Activated T-helper 1 cell treated with anti-CD3 and anti-CD28 coated beads, Interleukin-12 subunit alpha, Interleukin-12 subunit beta, Interleukin-2, Interleukin-4 antibody, amounts not matched to agents 30 ng/mL and 10 ng/mL and 1 ng/mL, durations not matched to agents 14 hours and 24 hours and 36 hours (primary cell): ENCODE measurements at regions not wholly inside any gene's neighbourhood (a gene's known extent, or its start where the extent isn't known, plus 50 kb on each side); places are given as distances from the start of the nearest gene placed in this dataset.
"Not testable (repeated sequence)": the region's sequence is repeated elsewhere in the genome, so short reads cannot be mapped to it uniquely, and the experiment has no call there.

Source experiments
- DNase-seq: peaks from one replicate; pipeline ENCODE4 v3.0.0; 2021; ENCODE audit warnings: low spot score
- H3K27ac Mint-ChIP-seq: one replicate; pipeline ENCODE4 v1.8.0; 2021; ENCODE audit warnings: mild to moderate bottlenecking, mixed read lengths
- H3K27me3 Mint-ChIP-seq: one replicate; pipeline ENCODE4 v1.8.0; 2022; ENCODE audit warnings: mild to moderate bottlenecking, moderate library complexity, mixed read lengths; ENCODE audit not compliant: insufficient read depth
- H3K36me3 Mint-ChIP-seq: one replicate; pipeline ENCODE4 v1.8.0; 2021; ENCODE audit warnings: low read depth, mixed read lengths
- H3K4me1 Mint-ChIP-seq: one replicate; pipeline ENCODE4 v1.8.0; 2021; ENCODE audit warnings: low read depth, mixed read lengths
- H3K4me3 Mint-ChIP-seq: one replicate; pipeline ENCODE4 v1.8.0; 2021; ENCODE audit warnings: mild to moderate bottlenecking, moderate library complexity, mixed read lengths
- H3K9me3 Mint-ChIP-seq: one replicate; pipeline ENCODE4 v1.8.0; 2021; ENCODE audit warnings: mixed read lengths
- intact Hi-C: fragments of 100-400 bp; cut with micrococcal nuclease; formaldehyde crosslinking; loops from one replicate; pipeline ENCODE4 v1.15.1; 2024

DNA sequence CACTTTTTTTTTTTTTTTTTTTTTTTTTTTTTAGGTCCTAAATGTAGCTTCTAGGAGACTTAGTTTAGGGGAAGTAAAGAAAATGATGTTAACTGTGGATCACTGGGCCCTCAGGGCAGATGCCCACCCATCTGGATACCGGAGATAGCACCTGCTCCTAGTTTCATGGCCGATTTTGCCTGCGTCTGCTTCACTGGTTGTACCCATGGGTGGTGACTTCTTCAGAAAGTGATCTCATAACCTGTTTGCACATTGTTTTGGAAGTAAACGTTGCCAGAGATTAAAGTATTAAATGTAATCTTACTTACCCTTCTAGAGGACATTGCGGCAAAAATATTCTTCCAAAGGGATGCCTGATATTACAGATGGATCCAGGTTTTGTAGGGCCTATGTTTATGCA lies 79.8 kb upstream of the SGK1 start:
- H3K9me3 Mint-ChIP-seq, result no peaks in the 10 kb centered on the region
- H3K4me1 Mint-ChIP-seq, result peaks cover 21% of the 10 kb centered on the region
- intact Hi-C loops, result loop anchor here (1.0 to 2.0 kb wide), 3 partner anchors 19 to 109 kb away; no protein-coding TSS in a partner anchor
- no peak for DNase-seq
- no peaks in the 10 kb centered on the region for H3K27me3 Mint-ChIP-seq
- H3K36me3 Mint-ChIP-seq, result no peaks in the 10 kb centered on the region
- H3K27ac Mint-ChIP-seq, result no peak overlapping the region
- no peak overlapping the region for H3K4me3 Mint-ChIP-seq

- DNase-seq, result no peak
- no peaks in the 10 kb centered on the region for H3K36me3 Mint-ChIP-seq
- no peak overlapping the region for H3K27ac Mint-ChIP-seq
- peaks cover 14% of the 10 kb centered on the region for H3K4me1 Mint-ChIP-seq
- intact Hi-C loops, result no loop called here
- H3K9me3 Mint-ChIP-seq, result no peaks in the 10 kb centered on the region
- no peak overlapping the region for H3K4me3 Mint-ChIP-seq
- no peaks in the 10 kb centered on the region for H3K27me3 Mint-ChIP-seq
Measured at GRCh38 chr6:134394905-134395304, 77.0 kb upstream of the SGK1 start.

GRCh38 chr6:134394208-134394607 lies 76.3 kb upstream of the SGK1 start:
- Mint-ChIP-seq H3K27me3 (no peaks in the 10 kb centered on the region), H3K4me1 (peaks cover 14% of the 10 kb centered on the region), H3K27ac (no peak overlapping the region), H3K9me3 (no peaks in the 10 kb centered on the region), H3K36me3 (no peaks in the 10 kb centered on the region), H3K4me3 (no peak overlapping the region)
- intact Hi-C loops, result no loop called here
- no peak for DNase-seq

- Mint-ChIP-seq H3K36me3 (no peaks in the 10 kb centered on the region), H3K4me1 (no peaks in the 10 kb centered on the region), H3K27ac (no peak overlapping the region)
Measured at GRCh38 chr6:134391205-134391604, 73.3 kb upstream of the SGK1 start.

GRCh38 chr6:134389658-134390057 lies 71.7 kb upstream of the SGK1 start:
- Mint-ChIP-seq H3K27ac (no peak overlapping the region), H3K9me3 (peaks cover 4% of the 10 kb centered on the region), H3K27me3 (no peaks in the 10 kb centered on the region), H3K36me3 (peaks cover 4% of the 10 kb centered on the region), H3K4me3 (no peak overlapping the region), H3K4me1 (no peaks in the 10 kb centered on the region)
- DNase-seq, result no peak
- intact Hi-C loops, result no loop called here

More at GRCh38 chr6:134391205-134391604, 73.3 kb upstream of the SGK1 start:
- Mint-ChIP-seq H3K4me3 (no peak overlapping the region), H3K27me3 (no peaks in the 10 kb centered on the region), H3K9me3 (no peaks in the 10 kb centered on the region)
- intact Hi-C loops, result no loop called here
- no peak for DNase-seq

GRCh38 chr6:134389129-134389528 lies 71.2 kb upstream of the SGK1 start:
- H3K9me3 Mint-ChIP-seq, result peaks cover 4% of the 10 kb centered on the region
- no peak overlapping the region for H3K4me3 Mint-ChIP-seq
- DNase-seq, result no peak
- intact Hi-C loops, result no loop called here
- H3K27ac Mint-ChIP-seq, result no peak overlapping the region
- H3K36me3 Mint-ChIP-seq, result peaks cover 4% of the 10 kb centered on the region
- no peaks in the 10 kb centered on the region for H3K27me3 Mint-ChIP-seq
- no peaks in the 10 kb centered on the region for H3K4me1 Mint-ChIP-seq

DNA sequence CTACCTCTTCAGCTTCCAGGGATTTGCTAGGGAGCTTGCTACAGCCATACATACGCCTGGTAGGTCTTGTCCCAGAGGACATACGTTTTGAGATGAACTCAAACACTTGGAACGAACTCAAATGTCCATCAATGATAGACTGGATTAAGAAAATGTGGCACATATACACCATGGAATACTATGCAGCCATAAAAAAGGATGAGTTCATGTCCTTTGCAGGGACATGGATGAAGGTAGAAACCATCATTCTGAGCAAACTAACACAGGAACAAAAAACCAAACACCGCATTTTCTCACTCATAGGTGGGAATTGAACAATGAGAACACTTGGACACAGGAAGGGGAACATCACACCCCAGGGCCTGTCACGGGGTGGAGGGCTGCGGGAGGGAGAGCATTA lies 68.6 kb upstream of the SGK1 start:
- DNase-seq, H3K27me3 Mint-ChIP-seq, H3K27ac Mint-ChIP-seq, H3K36me3 Mint-ChIP-seq, H3K4me3 Mint-ChIP-seq, H3K4me1 Mint-ChIP-seq, H3K9me3 Mint-ChIP-seq, intact Hi-C loops: not testable (repeated sequence)

DNA sequence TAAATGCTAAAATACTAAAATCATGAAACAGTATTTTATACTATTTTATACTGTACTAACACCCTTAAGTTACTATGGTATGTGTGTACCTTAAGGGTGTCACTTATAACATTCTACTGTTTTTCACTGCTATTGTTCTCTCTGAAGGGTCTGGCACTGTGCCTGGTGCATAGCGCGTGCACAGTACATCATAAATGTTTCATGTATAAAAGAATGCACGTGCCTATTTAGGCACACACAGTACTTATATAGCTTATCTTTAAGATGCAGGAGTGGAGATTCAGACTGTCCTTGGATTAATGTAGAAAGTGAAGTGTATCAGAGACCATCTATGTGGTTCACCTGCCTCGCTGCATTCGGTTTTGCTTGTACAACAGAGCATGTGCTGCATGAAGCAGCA lies 64.0 kb upstream of the SGK1 start:
- H3K36me3 Mint-ChIP-seq, result peaks cover 4% of the 10 kb centered on the region
- no peak for DNase-seq
- H3K27me3 Mint-ChIP-seq, result no peaks in the 10 kb centered on the region
- H3K27ac Mint-ChIP-seq, result no peak overlapping the region
- intact Hi-C loops, result no loop called here
- H3K4me1 Mint-ChIP-seq, result peaks cover 33% of the 10 kb centered on the region
- H3K4me3 Mint-ChIP-seq, result no peak overlapping the region
- H3K9me3 Mint-ChIP-seq, result peaks cover 7% of the 10 kb centered on the region

DNA sequence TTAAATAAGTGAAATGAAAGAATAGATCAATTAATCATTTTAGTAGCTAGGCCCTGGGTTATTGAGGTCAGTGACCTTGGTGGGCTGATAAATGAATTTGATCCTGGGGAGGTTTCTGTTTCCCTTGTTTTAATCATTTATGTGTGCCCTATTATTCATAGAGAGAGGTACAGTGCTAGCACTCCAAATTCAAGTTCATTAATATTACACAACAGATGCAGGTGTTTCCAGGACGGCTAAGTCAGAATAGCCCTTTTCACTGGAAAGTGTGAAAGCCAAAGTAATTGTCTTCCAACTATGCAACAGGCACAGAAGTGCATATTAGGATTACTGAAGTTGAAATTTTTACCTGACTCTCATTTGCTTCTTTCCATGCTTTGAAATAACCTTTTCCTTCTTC lies 61.7 kb upstream of the SGK1 start:
- peaks cover 44% of the 10 kb centered on the region for H3K4me1 Mint-ChIP-seq
- no peak for DNase-seq
- peaks cover 13% of the 10 kb centered on the region for H3K9me3 Mint-ChIP-seq
- intact Hi-C loops, result loop anchor here (1.0 to 2.0 kb wide), 7 partner anchors 19 to 205 kb away; partner anchors contain the start of gene SGK1
- no peaks in the 10 kb centered on the region for H3K27me3 Mint-ChIP-seq
- peak overlapping the region; percentile 82 for H3K27ac Mint-ChIP-seq
- H3K36me3 Mint-ChIP-seq, result peaks cover 4% of the 10 kb centered on the region
- peak overlapping the region; percentile 38 for H3K4me3 Mint-ChIP-seq

GRCh38 chr6:134379076-134379475 lies 61.2 kb upstream of the SGK1 start:
- Mint-ChIP-seq H3K4me3 (peak overlapping the region; percentile 38), H3K36me3 (peaks cover 4% of the 10 kb centered on the region), H3K27ac (peak overlapping the region; percentile 82), H3K9me3 (peaks cover 14% of the 10 kb centered on the region), H3K4me1 (peaks cover 47% of the 10 kb centered on the region), H3K27me3 (no peaks in the 10 kb centered on the region)
- peak; percentile 49 for DNase-seq
- intact Hi-C loops, result loop anchor here (1.0 to 2.0 kb wide), 7 partner anchors 20 to 205 kb away; partner anchors contain the start of gene SGK1

GRCh38 chr6:134378426-134378825 lies 60.5 kb upstream of the SGK1 start:
- H3K9me3 Mint-ChIP-seq, result peaks cover 14% of the 10 kb centered on the region
- H3K27ac Mint-ChIP-seq, result peak overlapping the region; percentile 82
- peaks cover 54% of the 10 kb centered on the region for H3K4me1 Mint-ChIP-seq
- peaks cover 4% of the 10 kb centered on the region for H3K36me3 Mint-ChIP-seq
- DNase-seq, result no peak
- intact Hi-C loops, result loop anchor here (2.0 kb wide), 2 partner anchors 20 to 60 kb away; partner anchors contain the start of gene SGK1
- H3K4me3 Mint-ChIP-seq, result peak overlapping the region; percentile 38
- no peaks in the 10 kb centered on the region for H3K27me3 Mint-ChIP-seq

DNA sequence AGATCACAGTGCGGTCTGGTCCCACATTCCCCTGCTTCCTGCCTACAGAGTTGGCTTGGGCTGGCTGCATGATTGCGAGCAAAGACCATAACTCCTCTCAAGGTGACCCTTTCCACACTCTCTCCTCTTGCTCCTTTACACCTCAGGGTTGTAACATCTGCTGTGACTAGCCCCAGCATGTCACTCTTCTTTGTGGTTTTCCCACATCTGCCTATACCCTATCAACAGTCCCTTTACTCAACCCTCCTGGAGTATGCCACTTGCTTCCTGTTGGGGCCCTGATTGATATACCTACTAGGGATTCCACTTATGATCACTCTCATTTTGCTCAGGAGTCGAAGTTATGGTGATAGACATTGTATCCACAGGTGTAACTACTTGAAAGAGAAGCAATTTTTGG lies 58.9 kb upstream of the SGK1 start:
- Mint-ChIP-seq H3K27me3 (no peaks in the 10 kb centered on the region), H3K36me3 (peaks cover 4% of the 10 kb centered on the region), H3K27ac (no peak overlapping the region), H3K9me3 (peaks cover 14% of the 10 kb centered on the region), H3K4me3 (no peak overlapping the region), H3K4me1 (peaks cover 70% of the 10 kb centered on the region)
- DNase-seq, result no peak
- intact Hi-C loops, result no loop called here

GRCh38 chr6:134375220-134375580 lies 57.3 kb upstream of the SGK1 start:
- intact Hi-C loops, result no loop called here
- H3K27me3 Mint-ChIP-seq, result no peaks in the 10 kb centered on the region
- H3K27ac Mint-ChIP-seq, result no peak overlapping the region

More at GRCh38 chr6:134375220-134375580, 57.3 kb upstream of the SGK1 start:
- Mint-ChIP-seq H3K9me3 (peaks cover 14% of the 10 kb centered on the region), H3K36me3 (peaks cover 4% of the 10 kb centered on the region), H3K4me1 (peaks cover 64% of the 10 kb centered on the region), H3K4me3 (no peak overlapping the region)
- no peak for DNase-seq
